ENCODE measurements at regions not wholly inside any gene's neighbourhood (a gene's known extent, or its start where the extent isn't known, plus 50 kb on each side); places are given as distances from the start of the nearest gene placed in this dataset.

DNA sequence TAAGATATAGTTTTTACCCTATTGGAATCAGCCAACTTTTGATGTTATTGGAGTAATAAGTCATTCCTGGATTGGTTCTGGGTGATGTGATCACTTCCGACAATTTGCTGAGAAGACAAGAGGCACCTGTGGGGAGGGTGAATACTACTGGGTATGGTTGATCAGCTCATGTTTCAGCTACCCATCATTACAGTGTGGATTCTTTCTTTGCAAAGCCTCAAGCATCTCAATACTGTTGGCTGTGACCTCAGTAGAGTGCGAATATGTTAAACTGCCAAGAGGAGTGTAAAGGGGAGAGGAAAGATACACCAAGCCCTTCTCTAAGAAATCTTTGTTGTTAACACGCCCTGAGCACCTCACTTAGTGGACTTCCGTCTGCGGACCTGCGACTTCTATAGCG is 317.7 kb downstream of the TDRD15 start:
- TF ChIP-seq POLR2A (IDR thresholded peaks at IDR 0.05; ENCODE audit: low read depth, low read length) = no peak
- TF ChIP-seq, protein P1, sequence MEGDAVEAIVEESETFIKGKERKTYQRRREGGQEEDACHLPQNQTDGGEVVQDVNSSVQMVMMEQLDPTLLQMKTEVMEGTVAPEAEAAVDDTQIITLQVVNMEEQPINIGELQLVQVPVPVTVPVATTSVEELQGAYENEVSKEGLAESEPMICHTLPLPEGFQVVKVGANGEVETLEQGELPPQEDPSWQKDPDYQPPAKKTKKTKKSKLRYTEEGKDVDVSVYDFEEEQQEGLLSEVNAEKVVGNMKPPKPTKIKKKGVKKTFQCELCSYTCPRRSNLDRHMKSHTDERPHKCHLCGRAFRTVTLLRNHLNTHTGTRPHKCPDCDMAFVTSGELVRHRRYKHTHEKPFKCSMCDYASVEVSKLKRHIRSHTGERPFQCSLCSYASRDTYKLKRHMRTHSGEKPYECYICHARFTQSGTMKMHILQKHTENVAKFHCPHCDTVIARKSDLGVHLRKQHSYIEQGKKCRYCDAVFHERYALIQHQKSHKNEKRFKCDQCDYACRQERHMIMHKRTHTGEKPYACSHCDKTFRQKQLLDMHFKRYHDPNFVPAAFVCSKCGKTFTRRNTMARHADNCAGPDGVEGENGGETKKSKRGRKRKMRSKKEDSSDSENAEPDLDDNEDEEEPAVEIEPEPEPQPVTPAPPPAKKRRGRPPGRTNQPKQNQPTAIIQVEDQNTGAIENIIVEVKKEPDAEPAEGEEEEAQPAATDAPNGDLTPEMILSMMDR (conservative IDR thresholded peaks at IDR 0.05; ENCODE audit: low read depth, low read length) = no peak
- no peak for TF ChIP-seq RAD21 (IDR thresholded peaks at IDR 0.05; ENCODE audit: low read length)
- TF ChIP-seq MXI1 (IDR thresholded peaks at IDR 0.05; ENCODE audit: borderline replicate concordance, low read depth, low read length) = no peak
- no peak for TF ChIP-seq RCOR1 (IDR thresholded peaks at IDR 0.05; ENCODE audit: insufficient replicate concordance, low read length)
- no peak for TF ChIP-seq SMC3 (IDR thresholded peaks at IDR 0.05; ENCODE audit: low read depth, low read length)
- TF ChIP-seq, protein P2, sequence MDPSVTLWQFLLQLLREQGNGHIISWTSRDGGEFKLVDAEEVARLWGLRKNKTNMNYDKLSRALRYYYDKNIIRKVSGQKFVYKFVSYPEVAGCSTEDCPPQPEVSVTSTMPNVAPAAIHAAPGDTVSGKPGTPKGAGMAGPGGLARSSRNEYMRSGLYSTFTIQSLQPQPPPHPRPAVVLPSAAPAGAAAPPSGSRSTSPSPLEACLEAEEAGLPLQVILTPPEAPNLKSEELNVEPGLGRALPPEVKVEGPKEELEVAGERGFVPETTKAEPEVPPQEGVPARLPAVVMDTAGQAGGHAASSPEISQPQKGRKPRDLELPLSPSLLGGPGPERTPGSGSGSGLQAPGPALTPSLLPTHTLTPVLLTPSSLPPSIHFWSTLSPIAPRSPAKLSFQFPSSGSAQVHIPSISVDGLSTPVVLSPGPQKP (IDR thresholded peaks at IDR 0.05; ENCODE audit: borderline replicate concordance, low read depth, low read length) = no peak
- TF ChIP-seq RFX5 (IDR thresholded peaks at IDR 0.05; ENCODE audit: low read depth, low read length) = no peak
- no peak for TF ChIP-seq NFE2L2 (IDR thresholded peaks at IDR 0.05; ENCODE audit: low read depth, low read length)
- no peak for TF ChIP-seq CEBPB (IDR thresholded peaks at IDR 0.05; ENCODE audit: low read depth, low read length)
- TF ChIP-seq, protein P3, sequence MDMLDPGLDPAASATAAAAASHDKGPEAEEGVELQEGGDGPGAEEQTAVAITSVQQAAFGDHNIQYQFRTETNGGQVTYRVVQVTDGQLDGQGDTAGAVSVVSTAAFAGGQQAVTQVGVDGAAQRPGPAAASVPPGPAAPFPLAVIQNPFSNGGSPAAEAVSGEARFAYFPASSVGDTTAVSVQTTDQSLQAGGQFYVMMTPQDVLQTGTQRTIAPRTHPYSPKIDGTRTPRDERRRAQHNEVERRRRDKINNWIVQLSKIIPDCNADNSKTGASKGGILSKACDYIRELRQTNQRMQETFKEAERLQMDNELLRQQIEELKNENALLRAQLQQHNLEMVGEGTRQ (IDR thresholded peaks at IDR 0.05; ENCODE audit: low read depth, low read length) = no peak
- TF ChIP-seq BHLHE40 (IDR thresholded peaks at IDR 0.05; ENCODE audit: low read depth, low read length) = no peak
- no peak for TF ChIP-seq CHD1 (IDR thresholded peaks at IDR 0.05; ENCODE audit: low read depth, low read length)

Measured in IMR-90 (cell line).